Hypothalamus (tissue), 51 donors: ENCODE measurements at regions not wholly inside any gene's neighbourhood (a gene's known extent, or its start where the extent isn't known, plus 50 kb on each side); places are given as distances from the start of the nearest gene placed in this dataset.
"Not testable (repeated sequence)": the region's sequence is repeated elsewhere in the genome, so short reads cannot be mapped to it uniquely, and the experiment has no call there.

ENCODE experiments used
- DNase-seq, 51 donors: peaks; one replicate each; lab custom pipeline; 2025; lab: John Stamatoyannopoulos, UW

- no peak for DNase-seq
Observed at GRCh38 chr3:31307131-31307785, 225.5 kb upstream of the STT3B start.

GRCh38 chr3:31311559-31311958 is 221.2 kb upstream of the STT3B start:
- no peak for DNase-seq

DNA sequence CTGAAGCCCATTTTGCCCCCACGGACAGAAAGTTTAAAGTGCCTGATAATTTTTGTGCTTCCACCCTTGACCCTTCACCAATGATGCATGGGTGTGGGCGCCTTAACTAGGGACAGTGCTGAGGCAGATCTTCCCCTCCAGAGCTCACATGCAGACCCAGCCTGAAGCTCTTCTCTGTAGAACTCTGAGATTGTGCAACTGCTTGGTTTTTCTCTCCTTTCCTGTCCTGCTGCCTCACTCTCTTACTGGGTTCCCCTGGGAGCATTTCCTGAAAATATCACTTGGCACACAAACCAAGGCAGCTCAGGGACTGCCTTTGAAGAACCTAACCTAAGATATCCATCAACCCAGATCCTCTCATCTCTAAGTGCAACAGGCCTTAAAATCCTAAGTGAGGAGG is 220.3 kb upstream of the STT3B start:
- no peak for DNase-seq

DNA sequence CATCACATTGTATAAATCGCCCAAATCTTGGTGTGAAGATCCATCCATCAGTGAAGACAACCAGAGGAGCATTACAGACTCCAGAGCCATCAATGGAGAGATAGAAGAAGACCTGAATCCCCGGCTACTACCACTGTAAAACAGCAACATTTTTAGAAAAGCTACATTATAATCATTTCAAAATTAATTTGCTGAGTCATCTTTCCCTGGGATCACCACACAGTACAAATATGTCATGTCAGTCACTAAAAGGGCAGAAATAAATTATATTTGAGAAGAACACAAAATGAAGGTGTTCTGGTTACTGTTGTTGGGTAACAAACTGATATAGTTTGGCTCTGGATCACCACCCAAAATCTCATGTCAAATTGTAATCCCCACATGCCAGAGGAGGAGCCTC is 218.5 kb upstream of the STT3B start:
- DNase-seq = no peak

- DNase-seq = no peak
Observed at GRCh38 chr3:31319332-31319731, 213.4 kb upstream of the STT3B start.

DNA sequence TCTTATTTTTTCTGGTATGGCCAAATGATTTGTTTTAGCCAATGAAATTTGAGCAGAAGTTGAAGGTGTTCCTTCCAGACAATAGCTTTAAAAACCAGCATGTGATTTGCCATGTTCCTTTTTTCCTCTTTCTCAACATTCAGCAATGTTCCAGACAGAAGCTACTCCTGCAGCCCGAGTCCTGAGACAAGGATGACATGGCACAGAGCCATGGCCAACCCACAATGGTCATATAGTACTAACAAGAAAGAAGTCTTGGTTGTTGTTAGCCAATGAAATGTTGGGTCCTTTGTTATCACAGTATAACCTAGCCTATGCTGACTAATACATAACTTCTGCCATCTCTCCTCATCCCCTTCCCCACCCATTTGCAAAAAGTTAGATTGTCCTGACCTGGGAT is 211.1 kb upstream of the STT3B start:
- no peak for DNase-seq

- DNase-seq = no peak
Observed at GRCh38 chr3:31322460-31322859, 210.3 kb upstream of the STT3B start.

DNA sequence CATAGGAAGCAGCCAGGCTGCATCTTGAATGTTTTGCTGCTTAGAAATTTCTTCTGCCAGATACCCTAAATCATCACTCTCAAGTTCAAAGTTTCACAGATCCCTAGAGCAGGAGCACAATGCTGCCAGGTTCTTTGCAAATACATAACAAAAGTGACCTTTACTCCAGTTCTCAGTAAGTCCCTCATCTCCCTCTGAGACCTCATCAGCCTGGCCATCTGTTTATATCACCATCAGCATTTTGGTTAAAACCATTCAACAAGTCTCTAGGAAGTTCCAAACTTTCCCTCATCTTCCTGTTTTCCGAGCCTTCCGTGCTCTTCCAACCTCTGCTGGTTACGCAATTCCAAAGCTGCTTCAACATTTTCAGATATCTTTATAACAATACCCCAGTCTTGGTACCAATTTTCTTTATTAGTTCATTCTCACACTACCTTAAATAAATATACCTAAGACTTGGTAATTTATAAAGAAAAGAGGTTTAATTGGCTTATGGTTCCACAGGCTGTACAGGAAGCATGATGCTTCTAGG is 204.8 kb upstream of the STT3B start:
- DNase-seq = not testable (repeated sequence)

GRCh38 chr3:31331278-31331677 is 201.4 kb upstream of the STT3B start:
- no peak for DNase-seq

DNA sequence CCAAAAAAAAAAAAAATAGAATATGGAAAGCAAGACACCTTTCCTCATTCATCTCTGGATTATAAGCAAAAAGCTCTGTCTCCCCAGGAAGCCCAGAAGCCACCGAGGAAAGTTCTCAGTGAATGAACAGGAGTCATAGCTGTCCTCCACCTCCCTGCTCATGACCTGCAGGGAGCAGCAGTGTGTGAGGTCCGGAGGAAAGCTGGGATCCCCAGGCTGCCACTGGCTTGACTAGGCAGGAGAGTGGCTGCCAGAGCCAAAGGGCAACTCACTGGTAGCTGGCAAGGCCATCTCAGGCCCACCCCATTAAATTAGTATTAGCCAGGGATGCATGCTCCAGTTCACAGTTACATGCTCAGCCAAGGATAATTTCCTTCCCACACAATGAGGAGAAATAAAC is 191.6 kb upstream of the STT3B start:
- DNase-seq = peak in 2 of 51 donors; percentile 1

GRCh38 chr3:31343075-31343474 is 189.7 kb upstream of the STT3B start:
- DNase-seq = no peak

- DNase-seq = no peak
Observed at GRCh38 chr3:31345581-31345980, 187.1 kb upstream of the STT3B start.

- DNase-seq = no peak
Observed at GRCh38 chr3:31346542-31346979, 186.2 kb upstream of the STT3B start.

GRCh38 chr3:31349001-31349748 is 183.6 kb upstream of the STT3B start:
- no peak for DNase-seq

DNA sequence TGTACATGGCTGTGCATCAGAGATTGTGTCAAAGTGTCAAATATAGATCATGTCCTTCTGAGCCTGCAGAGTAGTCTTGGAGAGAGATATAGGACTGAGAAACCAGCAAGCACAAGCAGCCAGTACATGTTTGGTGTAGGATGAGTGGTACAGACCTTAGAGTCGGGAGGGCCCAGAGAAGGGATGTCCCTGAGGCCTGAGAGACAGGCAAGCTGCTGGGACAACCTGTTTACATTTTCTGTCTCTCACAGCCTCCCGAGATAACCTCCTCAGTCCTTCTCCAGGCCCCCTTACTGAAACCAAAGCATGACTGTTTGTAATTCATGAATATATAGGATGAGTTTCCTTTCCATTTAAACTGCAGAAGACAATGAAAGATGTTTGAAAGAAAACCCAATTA is 182.4 kb upstream of the STT3B start:
- DNase-seq = no peak

- no peak for DNase-seq
Observed at GRCh38 chr3:31352331-31352730, 180.4 kb upstream of the STT3B start.

GRCh38 chr3:31353166-31353565 is 179.6 kb upstream of the STT3B start:
- no peak for DNase-seq

GRCh38 chr3:31354373-31354772 is 178.4 kb upstream of the STT3B start:
- no peak for DNase-seq

DNA sequence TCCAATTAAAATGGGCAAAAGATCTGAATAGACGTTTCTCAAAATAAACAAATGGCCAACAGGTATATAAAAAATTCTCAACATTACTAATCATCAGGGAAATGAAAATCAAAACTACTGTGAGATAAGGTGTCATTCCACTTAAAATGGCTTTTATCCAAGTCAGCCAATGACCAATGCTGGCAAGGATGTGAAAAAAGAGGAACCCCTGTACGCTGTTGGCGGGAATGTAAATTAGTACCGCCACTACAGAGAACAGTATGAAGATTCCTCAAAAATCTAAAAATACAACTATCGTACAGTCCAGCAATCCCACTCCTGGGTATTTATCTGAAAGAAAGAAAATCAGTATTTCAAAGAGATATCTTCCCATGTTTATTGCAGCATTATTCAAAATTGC is 176.9 kb upstream of the STT3B start:
- DNase-seq = no peak

- DNase-seq = no peak
Observed at GRCh38 chr3:31356941-31357340, 175.8 kb upstream of the STT3B start.

- no peak for DNase-seq
Observed at GRCh38 chr3:31357451-31357850, 175.3 kb upstream of the STT3B start.

DNA sequence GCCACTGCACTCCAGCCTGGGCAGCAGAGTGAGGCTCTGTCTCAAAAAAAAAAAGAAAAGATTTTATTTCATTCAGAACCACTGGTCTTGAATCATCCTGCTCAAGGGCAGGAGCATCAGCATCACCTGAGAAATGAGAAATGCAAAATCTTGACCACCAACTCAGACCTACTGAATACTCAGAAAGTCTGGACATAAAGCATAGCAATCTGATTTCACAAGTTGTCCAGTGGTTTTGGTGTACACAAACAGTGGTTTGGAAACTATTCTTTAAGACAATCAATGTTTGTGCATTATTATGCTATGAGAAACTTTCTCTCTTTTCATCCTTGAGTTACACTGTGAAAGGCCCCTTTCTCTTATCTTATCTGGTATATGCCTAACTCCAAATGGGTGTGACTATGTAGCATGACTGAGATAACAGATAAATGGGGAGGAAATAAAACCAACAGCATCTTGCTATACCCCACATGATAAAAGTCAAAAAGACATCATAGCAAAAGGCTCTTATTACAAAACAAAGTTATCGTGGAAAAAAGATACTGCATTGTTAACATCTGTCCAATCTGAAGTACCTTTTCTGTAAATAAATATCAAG is 174.2 kb upstream of the STT3B start:
- no peak for DNase-seq
